Muscle of leg (tissue), 3 donors: ENCODE measurements at regions not wholly inside any gene's neighbourhood (a gene's known extent, or its start where the extent isn't known, plus 50 kb on each side); places are given as distances from the start of the nearest gene placed in this dataset.
A peak's percentile ranks its signal among the peaks of the same experiment; 100 is the strongest.

Experiments used
- DNase-seq: peaks from one replicate; pipeline ENCODE4 v3.0.0; 2013
- H3K27ac ChIP-seq: one replicate; pipeline ENCODE4 v1.5.1; 2013; ENCODE audit warnings: mild to moderate bottlenecking, low read length, control low read depth
- H3K27me3 ChIP-seq: one replicate; pipeline ENCODE4 v1.6.1; 2013; ENCODE audit warnings: low read length; ENCODE audit not compliant: control insufficient read depth, insufficient read depth
- H3K36me3 ChIP-seq: one replicate; pipeline ENCODE4 v1.6.1; 2013; ENCODE audit warnings: low read length; ENCODE audit not compliant: control insufficient read depth, insufficient read depth
- H3K4me1 ChIP-seq: one replicate; pipeline ENCODE4 v1.6.1; 2013; ENCODE audit warnings: low read length; ENCODE audit not compliant: control insufficient read depth, insufficient read depth
- H3K4me3 ChIP-seq: one replicate; pipeline ENCODE4 v1.5.1; 2013; ENCODE audit warnings: low read length, control low read depth
- H3K9me3 ChIP-seq: replicated peaks from 2 replicates; pipeline ENCODE4 v1.6.1; 2013; ENCODE audit warnings: low read depth, low read length; ENCODE audit not compliant: control insufficient read depth
- WGBS: methylation state at CpG from one replicate; pipeline ENCODE4 v1.1.5; 2013; ENCODE audit warnings: missing lambda C conversion rate; ENCODE audit not compliant: insufficient coverage; 5-methylcytosine and 5-hydroxymethylcytosine counted together

DNA sequence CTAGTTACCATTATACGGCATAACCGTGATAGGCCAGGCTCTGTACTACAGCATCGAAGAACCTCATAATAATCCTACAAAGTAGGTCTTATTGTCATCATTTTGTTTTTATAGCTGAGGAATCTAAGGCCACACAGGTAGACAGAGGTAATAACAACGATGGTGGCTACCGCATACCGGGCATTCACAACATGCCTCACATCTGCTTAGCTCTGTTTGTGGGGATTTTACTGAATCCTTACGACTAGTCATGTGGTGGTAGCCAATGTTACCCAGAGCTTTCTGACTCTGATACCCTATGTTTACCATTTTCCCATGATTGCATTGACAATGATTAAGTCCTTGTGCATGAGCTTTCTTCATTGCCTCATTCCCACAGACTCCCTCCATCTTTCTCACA is 269.4 kb downstream of the TCF7L2 start:
- H3K4me1 ChIP-seq, result peaks cover 5% of the 10 kb centered on the region

DNA sequence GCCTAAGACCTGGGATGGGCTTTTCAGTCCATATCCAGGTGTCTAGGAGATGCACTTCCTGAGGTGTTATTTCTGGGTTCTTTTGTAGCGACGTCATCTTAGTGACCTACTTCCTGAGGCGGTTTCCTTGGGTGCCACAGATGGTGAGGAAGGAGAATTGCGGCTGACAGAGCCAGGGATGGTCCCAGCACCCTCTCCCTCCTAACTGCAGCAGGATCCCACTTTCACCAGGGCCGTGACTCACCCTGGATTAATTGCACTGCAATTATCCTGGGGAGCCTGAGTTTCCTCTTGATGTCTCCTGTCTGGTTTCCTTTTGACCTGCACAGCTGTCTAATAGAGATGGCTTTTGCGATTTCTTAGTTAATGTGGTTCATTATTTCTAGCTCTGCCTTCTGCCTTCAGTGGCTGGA is 271.7 kb downstream of the TCF7L2 start:
- peak; percentile 18 for DNase-seq
- no peaks in the 10 kb centered on the region for H3K27me3 ChIP-seq

More for the DNA sequence above, 269.4 kb downstream of the TCF7L2 start:
- 100% methylated on average over 1 of the region's 7 CpGs for WGBS
- Histone ChIP-seq H3K27me3 (no peaks in the 10 kb centered on the region), H3K27ac (no peak overlapping the region), H3K4me3 (no peak overlapping the region), H3K9me3 (no peaks in the 10 kb centered on the region), H3K36me3 (no peaks in the 10 kb centered on the region)
- no peak for DNase-seq

DNA sequence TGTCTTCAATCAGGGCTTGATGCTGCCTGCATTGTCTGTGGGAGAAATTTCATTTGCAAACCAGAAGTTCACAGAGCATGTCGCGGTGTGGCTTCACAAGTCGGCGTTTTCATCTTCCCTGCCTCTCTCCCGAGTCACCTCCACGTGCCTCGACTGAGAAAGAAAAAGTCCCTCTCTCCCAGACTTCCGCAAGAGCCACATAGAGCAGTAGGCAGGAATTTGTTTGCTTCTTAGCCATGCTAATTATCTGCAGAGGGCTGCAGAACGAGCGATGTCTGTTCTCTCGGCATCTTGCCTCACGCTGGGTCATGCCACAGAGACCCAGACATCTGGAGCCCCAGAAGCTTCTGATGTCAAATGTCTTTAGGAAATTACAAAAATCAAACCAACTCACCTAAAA is 272.2 kb downstream of the TCF7L2 start:
- DNase-seq, result no peak
- Histone ChIP-seq H3K27ac (no peak overlapping the region), H3K4me1 (peaks cover 12% of the 10 kb centered on the region), H3K27me3 (no peaks in the 10 kb centered on the region), H3K36me3 (no peaks in the 10 kb centered on the region), H3K9me3 (no peaks in the 10 kb centered on the region), H3K4me3 (no peak overlapping the region)
- 66% methylated on average over 4 of the region's 12 CpGs for WGBS

More for the DNA sequence above, 271.7 kb downstream of the TCF7L2 start:
- WGBS, result 33% methylated on average over 1 of the region's 6 CpGs
- Histone ChIP-seq H3K4me3 (no peak overlapping the region), H3K4me1 (peaks cover 7% of the 10 kb centered on the region), H3K27ac (no peak overlapping the region), H3K36me3 (no peaks in the 10 kb centered on the region), H3K9me3 (no peaks in the 10 kb centered on the region)

DNA sequence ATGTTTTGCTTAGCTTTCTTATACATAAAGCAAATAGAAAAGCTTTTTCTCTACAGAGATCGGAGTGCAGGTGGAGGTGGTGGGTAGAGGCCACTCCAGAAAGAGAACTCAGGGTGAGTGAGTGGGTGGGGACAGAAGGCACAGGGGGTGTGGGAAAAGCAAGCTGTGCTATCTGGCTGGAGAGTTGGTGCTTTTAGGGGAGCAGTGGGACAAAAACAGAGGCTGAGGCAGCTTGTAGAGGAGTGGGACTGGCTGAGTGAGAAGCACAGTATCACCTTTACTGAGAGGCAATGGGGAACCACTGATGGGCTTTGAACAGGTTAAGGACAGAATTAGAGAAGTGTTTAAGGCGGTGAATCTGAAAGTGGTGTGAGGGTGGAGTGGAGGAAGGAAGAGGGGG is 275.3 kb downstream of the TCF7L2 start:
- WGBS, result 93% methylated on average over 2 of the region's 2 CpGs
- H3K9me3 ChIP-seq, result no peaks in the 10 kb centered on the region
- H3K27ac ChIP-seq, result no peak overlapping the region
- no peak overlapping the region for H3K4me3 ChIP-seq
- no peak for DNase-seq
- peaks cover 25% of the 10 kb centered on the region for H3K4me1 ChIP-seq
- peaks cover 3% of the 10 kb centered on the region for H3K27me3 ChIP-seq
- H3K36me3 ChIP-seq, result no peaks in the 10 kb centered on the region

DNA sequence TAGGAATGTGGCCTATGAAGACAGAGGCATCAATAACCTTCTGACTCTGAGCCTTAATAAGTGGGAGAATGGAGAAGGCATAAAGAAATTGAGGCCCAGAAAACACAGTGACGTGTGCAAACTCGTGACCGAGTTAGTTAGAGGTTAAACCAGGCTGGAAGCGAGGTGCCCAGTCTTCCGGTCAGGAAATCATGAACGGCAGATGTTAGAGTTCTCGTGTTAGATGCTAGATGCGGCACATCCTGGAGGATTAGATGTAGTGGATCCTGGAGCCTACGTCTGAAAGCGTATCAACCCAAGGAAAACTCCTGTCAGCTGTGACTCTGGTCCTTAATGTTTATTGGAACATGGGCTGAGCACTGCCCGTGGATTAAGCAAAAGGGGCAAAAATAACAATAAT is 275.9 kb downstream of the TCF7L2 start:
- Histone ChIP-seq H3K27me3 (peaks cover 3% of the 10 kb centered on the region), H3K9me3 (no peaks in the 10 kb centered on the region), H3K4me1 (peaks cover 28% of the 10 kb centered on the region), H3K27ac (peak overlapping the region; percentile 7), H3K36me3 (no peaks in the 10 kb centered on the region), H3K4me3 (no peak overlapping the region)
- DNase-seq, result no peak
- 70% methylated on average over 10 of the region's 11 CpGs for WGBS

DNA sequence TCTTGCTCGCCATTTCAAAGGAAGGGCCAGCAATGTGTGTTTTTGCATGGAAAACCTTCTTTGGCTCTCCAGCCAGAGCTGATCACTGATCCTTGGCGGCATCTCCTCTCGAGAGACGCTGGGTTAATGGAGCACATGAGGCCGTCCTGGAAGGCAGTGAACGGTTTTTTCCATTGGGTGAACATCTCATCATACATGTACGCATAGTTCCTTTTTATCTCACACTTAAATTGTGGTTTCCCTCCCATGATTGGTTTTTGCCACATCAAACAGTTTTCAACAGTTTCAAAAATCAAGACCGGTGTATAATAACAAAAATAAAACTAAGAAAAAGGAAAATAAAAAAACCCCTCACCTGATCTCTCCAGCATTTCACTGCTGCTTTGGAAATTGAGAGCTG is 276.4 kb downstream of the TCF7L2 start:
- H3K4me3 ChIP-seq, result no peak overlapping the region
- no peaks in the 10 kb centered on the region for H3K9me3 ChIP-seq
- H3K36me3 ChIP-seq, result no peaks in the 10 kb centered on the region
- H3K27me3 ChIP-seq, result peaks cover 3% of the 10 kb centered on the region
- 40% methylated on average over 7 of the region's 8 CpGs for WGBS
- peak overlapping the region; percentile 7 for H3K27ac ChIP-seq
- peaks cover 28% of the 10 kb centered on the region for H3K4me1 ChIP-seq
- peak; percentile 82 for DNase-seq

DNA sequence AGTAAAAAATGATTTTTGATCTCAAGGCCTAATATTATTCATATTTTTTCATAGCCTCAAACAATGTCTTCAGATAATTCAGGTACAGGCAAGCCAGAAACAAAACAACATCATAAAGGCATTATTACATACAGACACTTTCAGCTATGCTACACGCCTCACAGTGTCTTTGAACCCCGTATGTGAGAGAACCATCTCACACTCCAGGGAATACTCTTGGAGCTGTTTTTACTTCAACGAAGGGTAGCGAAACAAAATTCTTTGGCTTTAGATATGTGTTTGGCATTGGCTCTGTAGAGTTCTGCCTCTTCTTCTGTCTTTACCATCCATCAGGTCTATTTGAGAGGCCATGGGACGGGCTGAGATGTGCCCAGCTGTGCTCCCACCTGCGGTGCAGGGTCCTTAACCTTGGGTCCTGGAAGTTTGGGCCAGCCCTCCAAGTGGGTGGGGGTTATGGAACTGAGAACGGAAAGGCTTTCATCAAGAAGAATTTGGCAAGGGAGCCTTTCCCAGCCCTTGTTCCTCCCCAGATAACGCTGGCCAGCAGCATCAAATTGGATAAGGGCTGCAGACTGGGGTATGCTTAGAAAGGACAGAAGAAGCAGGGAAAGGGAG is 276.9 kb downstream of the TCF7L2 start:
- WGBS, result no CpG with 5 or more reads among the region's 8 CpGs
- DNase-seq, result peak; percentile 66
- Histone ChIP-seq H3K4me3 (no peak overlapping the region), H3K27me3 (peaks cover 3% of the 10 kb centered on the region), H3K36me3 (no peaks in the 10 kb centered on the region), H3K4me1 (peaks cover 28% of the 10 kb centered on the region), H3K9me3 (no peaks in the 10 kb centered on the region), H3K27ac (peak overlapping the region; percentile 20)

DNA sequence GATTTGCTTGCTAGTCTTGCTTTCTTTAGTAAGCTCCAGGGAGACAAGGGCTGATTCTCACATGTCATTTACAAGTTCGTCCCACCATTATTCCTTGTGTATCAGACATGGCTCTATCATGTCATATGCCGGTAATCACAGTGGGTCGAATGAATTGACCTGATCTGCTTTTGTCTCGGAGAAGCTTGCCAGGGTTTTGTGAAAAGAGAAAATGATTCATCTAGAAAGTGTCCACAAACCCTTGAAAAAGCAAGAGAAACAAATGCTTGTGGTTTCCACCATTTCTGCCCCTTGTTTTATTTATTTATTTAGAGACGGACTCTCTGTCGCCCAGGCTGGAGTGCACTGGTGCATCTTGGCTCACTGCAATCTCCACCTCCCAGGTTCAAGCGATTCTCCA is 278.5 kb downstream of the TCF7L2 start:
- Histone ChIP-seq H3K4me1 (peaks cover 23% of the 10 kb centered on the region), H3K27me3 (peaks cover 3% of the 10 kb centered on the region), H3K27ac (no peak overlapping the region), H3K36me3 (no peaks in the 10 kb centered on the region), H3K4me3 (no peak overlapping the region), H3K9me3 (no peaks in the 10 kb centered on the region)
- 78% methylated on average over 4 of the region's 7 CpGs for WGBS
- DNase-seq, result no peak

DNA sequence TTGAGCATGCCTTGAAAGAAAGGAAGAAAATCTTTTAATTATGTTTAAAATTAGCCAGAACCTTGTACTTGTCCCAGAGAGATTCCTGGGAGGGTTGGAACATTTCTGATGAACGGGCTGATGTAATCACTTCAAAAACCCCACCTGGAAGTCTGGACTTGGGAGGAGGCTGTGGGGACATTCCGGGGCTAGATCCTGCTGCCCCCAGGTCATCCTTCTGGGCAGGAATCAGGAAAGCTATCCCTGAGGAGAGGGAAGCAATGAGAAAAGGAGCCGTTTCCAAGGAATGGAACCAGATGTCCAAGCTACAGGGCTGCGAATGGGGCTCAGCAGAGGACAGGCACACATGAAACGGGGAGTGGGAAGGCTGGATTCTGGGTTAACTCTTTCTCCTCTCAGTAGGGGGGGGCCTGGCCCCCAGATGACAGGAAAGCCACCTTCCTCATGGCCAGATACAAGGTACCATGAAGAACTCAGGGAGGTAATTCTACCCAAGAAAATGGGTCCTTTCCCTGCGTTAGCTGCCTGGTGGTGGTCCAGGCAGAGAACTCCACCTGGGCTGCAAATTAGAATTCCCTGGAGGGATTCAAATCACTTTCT is 280.1 kb downstream of the TCF7L2 start:
- H3K4me1 ChIP-seq, result peaks cover 23% of the 10 kb centered on the region
- H3K27me3 ChIP-seq, result peaks cover 3% of the 10 kb centered on the region
- H3K4me3 ChIP-seq, result no peak overlapping the region
- DNase-seq, result peak; percentile 98
- WGBS, result 0% methylated on average over 1 of the region's 6 CpGs
- H3K36me3 ChIP-seq, result no peaks in the 10 kb centered on the region
- peak overlapping the region; percentile 54 for H3K27ac ChIP-seq
- H3K9me3 ChIP-seq, result no peaks in the 10 kb centered on the region

DNA sequence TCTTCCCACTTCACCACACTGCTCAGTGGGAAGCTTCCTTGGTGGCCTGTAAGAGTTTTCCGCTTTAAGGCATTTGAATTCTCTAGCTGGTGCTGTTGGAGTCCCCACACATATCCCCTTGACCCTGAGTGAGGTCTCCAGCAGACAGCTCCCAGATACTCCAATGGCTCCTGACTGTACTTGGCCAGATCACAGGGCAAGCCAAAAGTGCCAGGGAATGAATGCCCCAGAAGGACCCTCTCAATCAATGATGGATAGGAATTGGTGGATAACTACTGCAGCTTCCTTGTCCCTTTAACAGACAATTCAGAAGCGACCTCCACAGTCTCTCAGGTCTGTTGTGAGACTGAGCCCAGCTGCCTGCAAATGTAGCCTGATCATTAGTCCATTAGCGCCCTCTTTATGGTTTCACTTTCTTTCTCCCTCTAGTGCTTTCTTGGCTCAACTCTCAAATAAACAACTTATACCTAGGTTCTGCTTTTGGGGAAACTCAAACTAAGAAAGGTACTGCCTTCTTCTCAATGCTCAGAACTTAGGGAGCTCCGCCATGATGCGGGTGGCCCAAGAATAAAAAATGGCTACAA is 283.0 kb downstream of the TCF7L2 start:
- Histone ChIP-seq H3K4me3 (no peak overlapping the region), H3K4me1 (peaks cover 12% of the 10 kb centered on the region), H3K36me3 (no peaks in the 10 kb centered on the region), H3K9me3 (no peaks in the 10 kb centered on the region), H3K27ac (no peak overlapping the region), H3K27me3 (peaks cover 3% of the 10 kb centered on the region)
- peak; percentile 33 for DNase-seq
- WGBS, result 72% methylated on average over 2 of the region's 5 CpGs
